ENCODE measurements at regions not wholly inside any gene's neighbourhood (a gene's known extent, or its start where the extent isn't known, plus 50 kb on each side); places are given as distances from the start of the nearest gene placed in this dataset.

DNA sequence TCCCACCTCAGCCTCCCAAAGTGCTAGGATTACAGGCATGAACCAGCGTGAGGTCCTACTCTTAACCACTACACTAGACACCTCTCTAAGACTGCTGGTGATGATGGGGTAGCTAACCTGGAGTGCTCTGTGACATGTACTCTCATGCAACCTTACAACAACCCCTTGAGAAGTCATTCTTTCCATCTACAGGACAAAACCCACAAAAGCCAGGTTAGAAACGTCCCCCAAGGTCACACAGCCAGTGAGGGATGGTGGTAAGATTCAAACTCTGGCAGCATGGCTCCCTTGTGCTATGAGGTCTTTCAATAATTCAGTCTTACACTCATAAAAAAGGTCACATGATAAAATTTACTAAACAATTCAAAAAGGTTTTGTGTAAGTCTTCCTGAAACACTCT, 94.8 kb upstream of the SERTAD2 start:
- no peak overlapping the region for H3K4me3 ChIP-seq (ENCODE audit: extremely low read depth in 1 of 4, insufficient read depth in 2 of 4, low read depth in 3 of 4, low read length in 4 of 4)
- CTCF ChIA-PET (ENCODE audit: partially characterized antibody) = interaction anchor here (0.6 to 1.4 kb wide), 6 partner anchors 11 to 141 kb away, joined by 3 to 5 read pairs (median 3); no protein-coding TSS in a partner anchor
- no peak overlapping the region for H3K56ac ChIP-seq (replicated peaks; ENCODE audit: insufficient read length, low read depth, low read length)
- H3K14ac ChIP-seq (ENCODE audit: insufficient read length) = no peak overlapping the region
- H3K9ac ChIP-seq (replicated peaks in 1 of 4; ENCODE audit: extremely low read depth in 1 of 4, low read depth in 3 of 4, low read length in 3 of 4) = no peak overlapping the region
- no peak overlapping the region; a peak in 1 of 4 replicates for H3K4me2 ChIP-seq (ENCODE audit: insufficient read depth in 1 of 2, low read depth in 2 of 2, low read length in 2 of 2)
- no peaks in the 10 kb centered on the region for H3K79me2 ChIP-seq (ENCODE audit: control insufficient read depth in 1 of 2, insufficient read depth in 2 of 2, low read length in 2 of 2)
- H4K5ac ChIP-seq (ENCODE audit: insufficient read length, low read depth, low read length) = no peak overlapping the region
- H2AK5ac ChIP-seq (ENCODE audit: low read depth, low read length) = no peak overlapping the region
- H4K91ac ChIP-seq (replicated peaks; ENCODE audit: insufficient read length, low read length) = no peak overlapping the region
- no peak overlapping the region for H2AFZ ChIP-seq (ENCODE audit: low read length)
- WGBS, 2 experiments (ENCODE audit: extremely low coverage in 1 of 2, insufficient coverage in 1 of 2, insufficient read length in 1 of 2, insufficient replicate concordance in 2 of 2, low coverage in 1 of 2, low lambda C conversion rate in 2 of 2, missing lambda C conversion rate in 1 of 2) = 62% methylated on average over 2 of the region's 2 CpGs; no CpG with 5 or more reads in 1 of the 2 experiments
- H3K36me3 ChIP-seq (ENCODE audit: control insufficient read depth in 2 of 4, insufficient read depth in 4 of 4, low read length in 3 of 4) = no peaks in the 10 kb centered on the region
- no peak overlapping the region for H3K23ac ChIP-seq (ENCODE audit: insufficient read length)
- H3K18ac ChIP-seq (ENCODE audit: extremely low read depth, low read length) = no peak overlapping the region
- no peak for DNase-seq (ENCODE audit: low read depth in 1 of 2, low spot score in 2 of 2)
- H3K27me3 ChIP-seq (replicated peaks in 1 of 4; ENCODE audit: control insufficient read depth in 3 of 4, extremely low read depth in 1 of 4, insufficient read depth in 3 of 4, low read length in 3 of 4) = peaks cover 0 to 12% (median 6%) of the 10 kb centered on the region in 4 experiments; a peak in 3 of 7 replicates
- H2BK12ac ChIP-seq (ENCODE audit: low read depth, low read length) = peak overlapping the region; percentile 65; the same call in 1 of the 2 replicates
- H2BK120ac ChIP-seq (replicated peaks; ENCODE audit: low read depth, low read length) = no peak overlapping the region
- POLR2A ChIA-PET (ENCODE audit: partially characterized antibody) = interaction anchor here (0.7 kb wide), 1 partner anchor 99 kb away, joined by 3 read pairs; no protein-coding TSS in a partner anchor
- H2BK20ac ChIP-seq (ENCODE audit: low read length) = no peak overlapping the region
- FAIRE-seq = no peak
- no peak overlapping the region for H3K4ac ChIP-seq (replicated peaks; ENCODE audit: insufficient read length, low read depth, low read length)
- no peaks in the 10 kb centered on the region for H3K79me1 ChIP-seq (ENCODE audit: low read depth, low read length)
- no peaks in the 10 kb centered on the region for H4K20me1 ChIP-seq (replicated peaks in 1 of 2; ENCODE audit: control insufficient read depth in 1 of 2, insufficient read depth in 2 of 2, low read length in 2 of 2)
- no peak overlapping the region; the same call in 1 of the 2 replicates for H2BK5ac ChIP-seq (ENCODE audit: low read depth, low read length)
- peaks cover 11% of the 10 kb centered on the region for H3K23me2 ChIP-seq (ENCODE audit: low read depth, low read length)
- H4K8ac ChIP-seq (ENCODE audit: extremely low read depth, insufficient read depth, low read length) = no peak overlapping the region
- H3K4me1 ChIP-seq (replicated peaks in 1 of 4; ENCODE audit: control insufficient read depth in 3 of 4, insufficient read depth in 4 of 4, low read length in 3 of 4) = peaks cover 0 to 4% (median 2%) of the 10 kb centered on the region in 4 experiments; a peak in 3 of 7 replicates
- no peak overlapping the region; the same call in 1 of the 2 replicates for H2BK15ac ChIP-seq (ENCODE audit: low read length)
- H3K9me3 ChIP-seq (ENCODE audit: insufficient read depth in 2 of 2, low read depth in 1 of 2, low read length in 1 of 2) = no peaks in the 10 kb centered on the region
- H3K27ac ChIP-seq (ENCODE audit: low read depth, low read length) = no peak overlapping the region
- TF ChIP-seq ZNF274 (IDR thresholded peaks at IDR 0.05; ENCODE audit: borderline replicate concordance, extremely low read depth, low read length) = no peak
- TF ChIP-seq MAFK (IDR thresholded peaks at IDR 0.05; ENCODE audit: low read depth, low read length) = no peak
- no peak for TF ChIP-seq BCL11A (IDR thresholded peaks at IDR 0.05; ENCODE audit: low read depth in 2 of 2, low read length in 2 of 2)
- TF ChIP-seq, protein P1, sequence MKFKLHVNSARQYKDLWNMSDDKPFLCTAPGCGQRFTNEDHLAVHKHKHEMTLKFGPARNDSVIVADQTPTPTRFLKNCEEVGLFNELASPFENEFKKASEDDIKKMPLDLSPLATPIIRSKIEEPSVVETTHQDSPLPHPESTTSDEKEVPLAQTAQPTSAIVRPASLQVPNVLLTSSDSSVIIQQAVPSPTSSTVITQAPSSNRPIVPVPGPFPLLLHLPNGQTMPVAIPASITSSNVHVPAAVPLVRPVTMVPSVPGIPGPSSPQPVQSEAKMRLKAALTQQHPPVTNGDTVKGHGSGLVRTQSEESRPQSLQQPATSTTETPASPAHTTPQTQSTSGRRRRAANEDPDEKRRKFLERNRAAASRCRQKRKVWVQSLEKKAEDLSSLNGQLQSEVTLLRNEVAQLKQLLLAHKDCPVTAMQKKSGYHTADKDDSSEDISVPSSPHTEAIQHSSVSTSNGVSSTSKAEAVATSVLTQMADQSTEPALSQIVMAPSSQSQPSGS (IDR thresholded peaks at IDR 0.05; ENCODE audit: low read length) = no peak
- no peak for TF ChIP-seq EGR1 (IDR thresholded peaks at IDR 0.05; ENCODE audit: borderline replicate concordance, low read depth, low read length)
- TF ChIP-seq SP2 (IDR thresholded peaks at IDR 0.05; ENCODE audit: low read length) = no peak
- TF ChIP-seq SRF (IDR thresholded peaks at IDR 0.05; ENCODE audit: low read depth, low read length) = no peak
- TF ChIP-seq, protein P2, sequence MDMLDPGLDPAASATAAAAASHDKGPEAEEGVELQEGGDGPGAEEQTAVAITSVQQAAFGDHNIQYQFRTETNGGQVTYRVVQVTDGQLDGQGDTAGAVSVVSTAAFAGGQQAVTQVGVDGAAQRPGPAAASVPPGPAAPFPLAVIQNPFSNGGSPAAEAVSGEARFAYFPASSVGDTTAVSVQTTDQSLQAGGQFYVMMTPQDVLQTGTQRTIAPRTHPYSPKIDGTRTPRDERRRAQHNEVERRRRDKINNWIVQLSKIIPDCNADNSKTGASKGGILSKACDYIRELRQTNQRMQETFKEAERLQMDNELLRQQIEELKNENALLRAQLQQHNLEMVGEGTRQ (IDR thresholded peaks at IDR 0.05; ENCODE audit: low read length) = no peak
- TF ChIP-seq SP1 (IDR thresholded peaks at IDR 0.05; ENCODE audit: low read depth, low read length) = no peak
- TF ChIP-seq POU5F1 (IDR thresholded peaks at IDR 0.05; ENCODE audit: low read depth, low read length) = no peak
- TF ChIP-seq CHD2 (IDR thresholded peaks at IDR 0.05; ENCODE audit: low read length) = no peak
- TF ChIP-seq NANOG (IDR thresholded peaks at IDR 0.05; ENCODE audit: insufficient read depth, low read depth, low read length, poor library complexity, severe bottlenecking) = no peak

All from H1 (cell line).